ENCODE measurements at regions not wholly inside any gene's neighbourhood (a gene's known extent, or its start where the extent isn't known, plus 50 kb on each side); places are given as distances from the start of the nearest gene placed in this dataset.

GRCh38 chr18:55688030-55688429, 100.0 kb upstream of the TCF4 start:
- no peak overlapping the region for H3K4ac ChIP-seq (replicated peaks; ENCODE audit: insufficient read length, low read depth, low read length)
- H3K9me3 ChIP-seq (ENCODE audit: insufficient read depth in 2 of 2, low read depth in 1 of 2, low read length in 1 of 2): no peaks in the 10 kb centered on the region
- peaks cover 0 to 2% (median 0%) of the 10 kb centered on the region in 4 experiments; a peak in 1 of 7 replicates for H3K4me1 ChIP-seq (replicated peaks in 1 of 4; ENCODE audit: control insufficient read depth in 3 of 4, insufficient read depth in 4 of 4, low read length in 3 of 4)
- H4K20me1 ChIP-seq (replicated peaks in 1 of 2; ENCODE audit: control insufficient read depth in 1 of 2, insufficient read depth in 2 of 2, low read length in 2 of 2): no peaks in the 10 kb centered on the region
- no peaks in the 10 kb centered on the region for H3K23me2 ChIP-seq (ENCODE audit: low read depth, low read length)
- H3K27me3 ChIP-seq (replicated peaks in 1 of 4; ENCODE audit: control insufficient read depth in 3 of 4, extremely low read depth in 1 of 4, insufficient read depth in 3 of 4, low read length in 3 of 4): no peaks in the 10 kb centered on the region
- CTCF ChIA-PET (ENCODE audit: partially characterized antibody): no interaction called here
- no peak overlapping the region for H3K4me3 ChIP-seq (ENCODE audit: extremely low read depth in 1 of 4, insufficient read depth in 2 of 4, low read depth in 3 of 4, low read length in 4 of 4)
- H2BK12ac ChIP-seq (ENCODE audit: low read depth, low read length): no peak overlapping the region
- no peak overlapping the region for H4K8ac ChIP-seq (ENCODE audit: extremely low read depth, insufficient read depth, low read length)
- H3K36me3 ChIP-seq (ENCODE audit: control insufficient read depth in 2 of 4, insufficient read depth in 4 of 4, low read length in 3 of 4): no peaks in the 10 kb centered on the region
- H3K79me1 ChIP-seq (ENCODE audit: low read depth, low read length): no peaks in the 10 kb centered on the region
- no peak overlapping the region for H4K91ac ChIP-seq (replicated peaks; ENCODE audit: insufficient read length, low read length)
- H2AK5ac ChIP-seq (ENCODE audit: low read depth, low read length): no peak overlapping the region
- FAIRE-seq: no peak
- DNase-seq (ENCODE audit: low read depth in 1 of 2, low spot score in 2 of 2): no peak
- H2BK15ac ChIP-seq (ENCODE audit: low read length): no peak overlapping the region
- POLR2A ChIA-PET (ENCODE audit: partially characterized antibody): no interaction called here
- H3K23ac ChIP-seq (ENCODE audit: insufficient read length): no peak overlapping the region
- no peak overlapping the region for H4K5ac ChIP-seq (ENCODE audit: insufficient read length, low read depth, low read length)
- H2AFZ ChIP-seq (ENCODE audit: low read length): no peak overlapping the region
- H2BK20ac ChIP-seq (ENCODE audit: low read length): no peak overlapping the region
- H3K14ac ChIP-seq (ENCODE audit: insufficient read length): no peak overlapping the region
- H3K18ac ChIP-seq (ENCODE audit: extremely low read depth, low read length): no peak overlapping the region
- H2BK5ac ChIP-seq (ENCODE audit: low read depth, low read length): no peak overlapping the region
- H3K79me2 ChIP-seq (ENCODE audit: control insufficient read depth in 1 of 2, insufficient read depth in 2 of 2, low read length in 2 of 2): no peaks in the 10 kb centered on the region
- no peak overlapping the region for H2BK120ac ChIP-seq (replicated peaks; ENCODE audit: low read depth, low read length)
- 86% methylated on average over 4 of the region's 4 CpGs; no CpG with 5 or more reads in 1 of the 2 experiments for WGBS, 2 experiments (ENCODE audit: extremely low coverage in 1 of 2, insufficient coverage in 1 of 2, insufficient read length in 1 of 2, insufficient replicate concordance in 2 of 2, low coverage in 1 of 2, low lambda C conversion rate in 2 of 2, missing lambda C conversion rate in 1 of 2)
- H3K9ac ChIP-seq (replicated peaks in 1 of 4; ENCODE audit: extremely low read depth in 1 of 4, low read depth in 3 of 4, low read length in 3 of 4): no peak overlapping the region
- no peak overlapping the region for H3K27ac ChIP-seq (ENCODE audit: low read depth, low read length)
- H3K56ac ChIP-seq (replicated peaks; ENCODE audit: insufficient read length, low read depth, low read length): no peak overlapping the region
- no peak overlapping the region for H3K4me2 ChIP-seq (ENCODE audit: insufficient read depth in 1 of 2, low read depth in 2 of 2, low read length in 2 of 2)
- TF ChIP-seq EZH2 (IDR thresholded peaks at IDR 0.05; ENCODE audit: low read depth, low read length, severe bottlenecking): no peak
- no peak for TF ChIP-seq BCL11A (IDR thresholded peaks at IDR 0.05; ENCODE audit: low read depth in 2 of 2, low read length in 2 of 2)
- TF ChIP-seq TAF7 (optimal IDR thresholded peaks at IDR 0.05; ENCODE audit: borderline replicate concordance, low read depth, low read length): no peak
- TF ChIP-seq, protein P1, sequence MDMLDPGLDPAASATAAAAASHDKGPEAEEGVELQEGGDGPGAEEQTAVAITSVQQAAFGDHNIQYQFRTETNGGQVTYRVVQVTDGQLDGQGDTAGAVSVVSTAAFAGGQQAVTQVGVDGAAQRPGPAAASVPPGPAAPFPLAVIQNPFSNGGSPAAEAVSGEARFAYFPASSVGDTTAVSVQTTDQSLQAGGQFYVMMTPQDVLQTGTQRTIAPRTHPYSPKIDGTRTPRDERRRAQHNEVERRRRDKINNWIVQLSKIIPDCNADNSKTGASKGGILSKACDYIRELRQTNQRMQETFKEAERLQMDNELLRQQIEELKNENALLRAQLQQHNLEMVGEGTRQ (IDR thresholded peaks at IDR 0.05; ENCODE audit: low read length): no peak
- TF ChIP-seq RXRA (IDR thresholded peaks at IDR 0.05; ENCODE audit: insufficient read depth, low read depth, low read length): no peak
- no peak for TF ChIP-seq BRCA1 (IDR thresholded peaks at IDR 0.05; ENCODE audit: low read depth, low read length)
- no peak for TF ChIP-seq SP4 (IDR thresholded peaks at IDR 0.05; ENCODE audit: low read length)
- TF ChIP-seq FOSL1 (IDR thresholded peaks at IDR 0.05; ENCODE audit: insufficient read depth, low read depth, low read length): no peak
- no peak for TF ChIP-seq CREB1 (IDR thresholded peaks at IDR 0.05)
- no peak for TF ChIP-seq SIX5 (IDR thresholded peaks at IDR 0.05; ENCODE audit: low read depth, low read length)
- no peak for TF ChIP-seq GTF2F1 (IDR thresholded peaks at IDR 0.05; ENCODE audit: borderline replicate concordance, low read depth, low read length)
- no peak for TF ChIP-seq SIRT6 (IDR thresholded peaks at IDR 0.05; ENCODE audit: low read length)
- no peak for TF ChIP-seq TBP (IDR thresholded peaks at IDR 0.05; ENCODE audit: low read depth, low read length)

Measured in H1 (cell line).